HG03432 (cell line): ENCODE measurements at regions not wholly inside any gene's neighbourhood (a gene's known extent, or its start where the extent isn't known, plus 50 kb on each side); places are given as distances from the start of the nearest gene placed in this dataset.
"Not testable (repeated sequence)": the region's sequence is repeated elsewhere in the genome, so short reads cannot be mapped to it uniquely, and the experiment has no call there.

Experiments used
- ATAC-seq: cut with Tn5 transposase; IDR thresholded peaks from one replicate; pipeline ENCODE4 v1.9.1; 2021; ENCODE audit warnings: mild to moderate bottlenecking, moderate library complexity; ENCODE audit not compliant: unreplicated experiment

DNA sequence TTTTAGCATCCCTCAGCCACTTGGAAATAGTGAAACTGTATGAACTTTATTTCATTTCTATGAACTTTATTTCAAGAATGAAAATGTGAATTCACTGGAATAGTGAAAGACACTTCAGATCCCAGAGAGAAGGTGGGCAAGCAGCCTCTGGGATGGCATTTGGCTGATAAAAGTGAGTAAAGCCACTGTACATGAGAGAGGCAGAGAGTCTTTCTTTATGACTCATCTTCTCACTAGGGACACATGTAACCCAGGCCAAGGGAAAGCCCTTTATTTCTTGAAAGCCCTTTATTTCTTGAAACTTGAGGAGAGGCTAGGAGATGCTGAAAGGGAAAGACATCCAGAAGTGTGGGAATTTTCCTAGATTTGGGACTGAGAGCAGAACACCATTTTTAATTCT is 148.9 kb upstream of the SMIM30 start:
- peak; percentile 91 for ATAC-seq

DNA sequence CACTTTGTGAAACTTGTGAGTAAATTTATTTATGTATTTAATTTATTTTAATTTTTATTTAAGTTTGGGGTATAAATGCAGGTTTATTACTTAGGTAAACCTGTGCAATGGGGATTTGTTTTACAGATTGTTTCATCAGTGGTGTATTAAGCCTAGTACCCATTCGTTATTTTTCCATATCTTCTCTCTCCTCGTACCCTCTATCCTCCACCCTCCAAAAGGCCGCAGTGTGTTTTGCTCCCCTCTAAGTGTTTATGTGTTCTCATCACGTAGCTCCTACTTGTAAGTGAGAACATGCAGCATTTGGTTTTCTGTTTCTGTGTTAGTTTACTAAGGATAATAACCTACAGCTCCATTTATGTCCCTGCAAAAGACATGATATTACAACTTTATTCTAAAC is 145.4 kb upstream of the SMIM30 start:
- ATAC-seq: no peak

DNA sequence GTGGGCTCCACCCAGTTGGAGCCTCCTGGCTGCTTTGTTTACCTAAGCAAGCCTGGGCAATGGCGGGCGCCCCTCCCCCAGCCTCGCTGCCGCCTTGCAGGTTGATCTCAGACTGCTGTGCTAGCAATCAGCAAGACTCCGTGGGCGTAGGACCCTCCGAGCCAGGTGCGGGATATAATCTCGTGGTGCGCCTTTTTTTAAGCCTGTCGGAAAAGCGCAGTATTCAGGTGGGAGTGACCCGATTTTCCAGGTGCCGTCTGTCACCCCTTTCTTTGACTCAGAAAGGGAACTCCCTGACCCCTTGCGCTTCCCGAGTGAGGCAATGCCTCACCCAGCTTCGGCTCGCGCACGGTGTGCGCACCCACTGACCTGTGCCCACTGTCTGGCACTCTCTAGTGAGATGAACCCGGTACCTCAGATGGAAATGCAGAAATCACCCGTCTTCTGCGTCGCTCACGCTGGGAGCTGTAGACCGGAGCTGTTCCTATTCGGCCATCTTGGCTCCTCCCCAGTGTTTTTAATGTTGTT is 144.9 kb upstream of the SMIM30 start:
- ATAC-seq: not testable (repeated sequence)

DNA sequence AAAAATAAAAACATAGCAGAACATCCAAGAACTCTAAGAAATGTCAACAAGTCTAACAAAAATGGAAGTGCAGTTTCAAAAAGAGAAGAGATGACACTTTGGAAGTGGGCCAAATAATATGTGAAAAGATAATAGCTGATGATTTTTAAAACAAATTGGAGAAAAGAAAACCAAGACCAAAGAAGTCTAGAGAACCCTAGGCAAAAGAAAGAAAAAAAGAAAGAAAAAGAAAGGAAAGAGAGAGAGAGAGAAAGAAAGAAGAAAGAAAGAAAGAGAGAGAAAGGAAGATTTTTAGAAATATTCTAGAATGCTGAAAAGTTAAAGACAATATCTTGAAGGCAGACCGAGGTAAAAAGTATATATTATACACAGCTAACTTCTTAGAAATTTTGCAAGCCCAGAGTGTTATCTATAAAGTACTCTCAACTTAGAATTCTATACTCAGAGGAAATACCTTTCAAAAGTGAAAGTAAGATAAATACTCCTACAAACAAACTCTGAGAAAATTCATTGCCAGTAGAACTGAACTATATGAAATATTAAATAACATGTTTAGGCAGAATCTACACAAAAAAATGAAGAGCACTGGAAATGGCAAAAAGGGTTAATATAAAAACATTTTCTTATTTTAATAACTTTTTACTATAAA is 138.7 kb upstream of the SMIM30 start:
- ATAC-seq: peak; percentile 51

- ATAC-seq: no peak
Observed at GRCh38 chr7:113247198-113247597, 128.8 kb upstream of the SMIM30 start.

DNA sequence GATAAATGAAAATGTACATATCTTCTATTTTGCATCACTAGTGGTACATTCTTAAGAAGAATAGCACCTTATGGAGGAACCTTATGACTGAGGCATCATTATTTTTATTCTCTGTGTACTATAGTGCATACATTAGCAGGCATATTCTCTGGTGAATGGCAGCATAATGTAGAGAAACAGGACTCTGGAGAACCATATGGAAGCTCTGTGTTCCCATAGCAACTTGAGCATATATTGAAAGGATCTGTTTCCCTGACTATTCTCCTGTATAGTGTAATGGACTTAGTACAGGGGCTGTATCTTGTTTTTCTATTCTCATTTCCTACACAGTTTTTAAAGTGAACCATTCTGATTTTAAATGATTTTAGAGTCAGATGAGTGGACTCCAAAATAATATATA is 128.4 kb upstream of the SMIM30 start:
- ATAC-seq: no peak

DNA sequence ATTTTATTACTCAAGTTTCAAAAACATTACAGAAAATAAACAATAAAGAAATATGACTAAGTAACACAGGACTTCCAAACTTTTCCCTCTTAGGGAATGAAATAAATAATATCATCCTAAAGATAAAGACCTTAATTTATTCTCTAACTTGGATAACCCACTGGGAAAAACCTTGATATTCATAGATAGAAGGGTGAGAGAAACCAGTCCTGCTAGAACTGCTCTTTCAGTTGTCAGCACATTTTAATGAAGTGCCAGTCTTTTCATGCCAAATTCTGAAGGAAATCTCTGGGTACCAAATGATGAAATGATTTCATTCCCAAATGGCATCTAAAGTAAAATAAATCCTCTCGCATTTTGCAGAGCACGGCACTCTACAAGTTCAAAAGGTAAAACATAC is 114.5 kb upstream of the SMIM30 start:
- no peak for ATAC-seq

- ATAC-seq: no peak
Observed at GRCh38 chr7:113230691-113231090, 112.3 kb upstream of the SMIM30 start.

- ATAC-seq: no peak
Observed at GRCh38 chr7:113217314-113217713, 99.0 kb upstream of the SMIM30 start.

GRCh38 chr7:113216038-113216437 is 97.7 kb upstream of the SMIM30 start:
- ATAC-seq: no peak

DNA sequence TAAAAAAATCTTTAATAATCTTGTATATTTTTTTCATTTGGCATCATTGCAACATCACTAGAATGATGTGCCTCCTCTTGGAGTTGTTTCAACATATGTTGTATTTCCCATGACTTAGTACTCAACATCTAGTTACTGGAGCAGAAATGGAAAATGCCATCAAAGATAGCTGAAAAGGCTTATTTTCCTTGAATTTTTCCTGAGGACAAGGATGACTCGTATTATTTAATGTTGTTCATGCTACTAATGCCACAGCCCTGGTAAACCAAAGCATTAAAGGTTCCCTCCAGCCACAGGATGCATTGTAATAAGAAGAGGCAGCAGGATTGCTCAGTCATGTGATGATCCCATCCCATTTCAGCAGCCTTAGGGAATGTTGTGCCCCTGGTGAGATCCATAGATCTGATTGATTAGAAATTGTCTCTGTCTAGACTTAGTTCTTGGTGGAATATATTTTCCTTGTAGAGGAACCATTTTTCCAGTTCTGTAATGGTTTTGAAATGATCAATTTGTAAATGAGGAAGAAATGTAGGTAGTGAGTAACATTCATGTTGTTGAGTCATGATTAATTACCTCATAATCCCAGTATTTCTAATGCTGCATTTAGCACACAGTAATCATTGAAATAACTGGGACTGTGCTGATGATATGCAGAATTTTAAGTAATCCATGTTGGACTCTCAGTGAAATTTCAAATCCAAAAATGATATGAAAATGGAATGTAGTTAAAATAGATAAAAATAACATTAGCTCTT is 91.3 kb upstream of the SMIM30 start:
- ATAC-seq: no peak

- no peak for ATAC-seq
Observed at GRCh38 chr7:113207931-113208330, 89.6 kb upstream of the SMIM30 start.

- no peak for ATAC-seq
Observed at GRCh38 chr7:113207441-113207840, 89.1 kb upstream of the SMIM30 start.

DNA sequence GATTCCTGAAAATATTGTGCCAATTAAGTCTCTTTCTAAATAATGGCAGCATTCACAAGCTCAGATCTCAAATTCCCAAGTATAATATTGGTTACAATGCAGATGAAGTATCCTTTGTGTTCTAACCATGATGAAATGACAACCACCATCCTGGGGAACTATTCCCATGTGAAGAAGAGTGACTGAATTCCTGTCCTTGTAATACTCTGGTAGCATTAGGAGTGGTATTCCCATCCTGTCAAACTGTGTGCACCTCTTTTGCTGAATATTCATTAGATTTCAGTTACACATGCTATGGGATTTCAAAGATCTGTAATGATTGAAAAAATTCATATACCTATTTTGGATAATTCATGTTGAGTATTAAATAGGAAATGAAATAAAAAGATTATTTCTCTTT is 86.1 kb upstream of the SMIM30 start:
- ATAC-seq: no peak

DNA sequence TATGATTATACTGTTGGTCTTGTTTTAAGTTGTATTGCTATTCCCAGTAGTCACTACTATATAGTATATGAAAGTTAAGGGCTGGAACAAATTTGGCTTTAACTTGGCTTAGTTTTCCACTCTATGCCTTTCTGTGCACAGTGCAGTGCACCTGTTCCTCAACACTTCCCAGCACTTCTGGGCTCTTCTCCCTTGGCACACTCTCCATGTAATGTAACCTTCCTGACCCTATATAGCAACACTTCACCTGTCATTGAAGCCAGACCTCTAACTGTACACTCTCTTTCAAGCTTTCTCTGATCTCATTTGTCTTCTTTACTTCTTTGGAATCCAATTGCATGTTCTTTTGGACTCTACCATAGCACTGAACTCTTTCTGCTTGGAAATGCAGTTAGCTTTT is 83.9 kb upstream of the SMIM30 start:
- no peak for ATAC-seq

DNA sequence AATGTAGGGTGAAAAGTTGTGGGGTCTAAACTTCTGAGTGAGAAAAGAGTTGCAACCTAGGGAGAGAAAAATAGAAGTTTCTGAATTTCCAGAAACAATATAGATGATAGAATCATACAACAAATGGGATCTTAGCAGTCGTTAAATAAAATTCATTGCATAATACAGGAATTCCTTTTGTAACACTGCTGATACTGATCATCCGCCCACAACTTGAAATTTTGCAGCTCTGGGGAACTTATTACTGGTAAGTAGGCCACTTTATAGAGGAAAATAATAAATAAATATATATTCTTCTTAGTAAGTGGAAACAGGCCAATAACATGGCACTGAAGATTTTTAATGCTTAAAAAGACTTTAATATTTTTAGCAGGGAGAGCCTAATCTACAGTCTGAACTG is 81.9 kb upstream of the SMIM30 start:
- no peak for ATAC-seq

DNA sequence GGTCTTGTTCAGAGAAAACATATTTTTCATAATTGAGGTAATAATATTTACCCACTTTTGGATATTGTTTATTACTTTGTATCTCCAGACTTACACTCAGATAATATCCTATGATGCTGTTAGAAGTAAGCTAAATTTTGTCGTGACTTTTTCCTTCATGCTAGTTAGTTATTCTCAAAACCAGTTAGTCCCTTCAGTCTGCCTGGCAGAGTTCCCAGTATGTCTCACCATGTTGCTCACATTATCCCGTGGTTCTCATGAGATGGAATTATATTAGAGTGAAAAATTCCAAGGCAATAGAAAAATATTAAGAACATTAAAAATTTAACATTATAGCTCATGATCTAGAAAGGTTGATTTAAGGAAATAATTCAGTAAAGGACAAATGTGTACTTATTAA is 81.5 kb upstream of the SMIM30 start:
- ATAC-seq: no peak

- ATAC-seq: no peak
Observed at GRCh38 chr7:113199136-113199535, 80.8 kb upstream of the SMIM30 start.

DNA sequence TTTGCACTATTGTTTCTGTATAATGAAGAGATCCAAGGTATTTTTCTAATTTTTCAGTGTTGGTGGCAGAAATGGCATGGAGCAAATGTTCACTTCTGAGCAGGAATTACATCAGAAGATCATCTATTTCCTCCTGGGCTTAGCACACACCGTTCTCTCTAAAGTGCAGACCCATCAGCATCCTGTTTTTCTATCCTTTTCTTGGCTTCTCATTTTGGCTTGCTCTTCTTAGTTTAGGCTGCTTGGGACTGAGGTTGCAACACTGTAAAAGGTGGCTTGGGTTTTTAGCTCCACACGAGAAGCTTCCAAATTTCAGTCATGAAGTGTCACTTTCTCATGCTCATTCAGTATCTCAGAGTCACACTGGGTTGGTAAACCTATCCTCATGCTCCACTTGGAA is 79.9 kb upstream of the SMIM30 start:
- ATAC-seq: no peak

- ATAC-seq: no peak
Observed at GRCh38 chr7:113197274-113197673, 78.9 kb upstream of the SMIM30 start.

- no peak for ATAC-seq
Observed at GRCh38 chr7:113188396-113188795, 70.0 kb upstream of the SMIM30 start.

GRCh38 chr7:113179313-113179712 is 61.0 kb upstream of the SMIM30 start:
- ATAC-seq: no peak
